NCI-H2227 (cell line): ENCODE measurements at regions not wholly inside any gene's neighbourhood (a gene's known extent, or its start where the extent isn't known, plus 50 kb on each side); places are given as distances from the start of the nearest gene placed in this dataset.

Experiments
- DNase-seq: peaks from one replicate; lab custom pipeline; 2025; ENCODE audit not compliant: unreplicated experiment; lab: John Stamatoyannopoulos, UW

- DNase-seq, result no peak
Measured at GRCh38 chr15:38879909-38880471, 315.4 kb upstream of the RASGRP1 start.

- no peak for DNase-seq
Measured at GRCh38 chr15:38882221-38882620, 317.6 kb upstream of the RASGRP1 start.

GRCh38 chr15:38883987-38884386 is 319.4 kb upstream of the RASGRP1 start:
- no peak for DNase-seq

GRCh38 chr15:38885001-38885400 is 320.4 kb upstream of the RASGRP1 start:
- no peak for DNase-seq

GRCh38 chr15:38885471-38885952 is 320.9 kb upstream of the RASGRP1 start:
- no peak for DNase-seq

- DNase-seq, result no peak
Measured at GRCh38 chr15:38886315-38887163, 321.9 kb upstream of the RASGRP1 start.

GRCh38 chr15:38888701-38889221 is 324.1 kb upstream of the RASGRP1 start:
- no peak for DNase-seq

GRCh38 chr15:38890194-38890593 is 325.6 kb upstream of the RASGRP1 start:
- DNase-seq, result no peak

- no peak for DNase-seq
Measured at GRCh38 chr15:38893925-38894242, 329.3 kb upstream of the RASGRP1 start.

GRCh38 chr15:38894243-38894948 is 329.8 kb upstream of the RASGRP1 start:
- no peak for DNase-seq

GRCh38 chr15:38895326-38896255 is 331.0 kb upstream of the RASGRP1 start:
- no peak for DNase-seq

GRCh38 chr15:38896647-38897046 is 332.0 kb upstream of the RASGRP1 start:
- no peak for DNase-seq

- DNase-seq, result no peak
Measured at GRCh38 chr15:38897551-38897950, 332.9 kb upstream of the RASGRP1 start.

GRCh38 chr15:38898236-38898635 is 333.6 kb upstream of the RASGRP1 start:
- no peak for DNase-seq

- DNase-seq, result no peak
Measured at GRCh38 chr15:38899300-38899699, 334.7 kb upstream of the RASGRP1 start.

GRCh38 chr15:38904298-38904697 is 339.7 kb upstream of the RASGRP1 start:
- DNase-seq, result no peak

GRCh38 chr15:38905632-38906031 is 341.0 kb upstream of the RASGRP1 start:
- no peak for DNase-seq

GRCh38 chr15:38920966-38921365 is 356.4 kb upstream of the RASGRP1 start:
- no peak for DNase-seq

GRCh38 chr15:38921471-38921870 is 356.9 kb upstream of the RASGRP1 start:
- no peak for DNase-seq

GRCh38 chr15:38928431-38928830 is 363.8 kb upstream of the RASGRP1 start:
- DNase-seq, result no peak
